Sigmoid colon (tissue), 6 donors: ENCODE measurements at regions not wholly inside any gene's neighbourhood (a gene's known extent, or its start where the extent isn't known, plus 50 kb on each side); places are given as distances from the start of the nearest gene placed in this dataset.
A peak's percentile ranks its signal among the peaks of the same experiment; 100 is the strongest.

Experiments
- DNase-seq: peaks from one replicate; pipeline ENCODE4 v3.0.0-alpha.2; 2019
- H3K27ac ChIP-seq, 4 donors: fragments of 200-600 bp; sonication (generic); one replicate each; pipeline ENCODE4 v1.5.1; 2016 to 2019; ENCODE audit warnings: mild to moderate bottlenecking in 1 of 4
- H3K27me3 ChIP-seq, 3 donors: fragments of 200-600 bp; sonication (generic); one replicate each; pipeline ENCODE4 v1.5.1; 2019; ENCODE audit warnings: mild to moderate bottlenecking in 1 of 3
- H3K36me3 ChIP-seq, 4 donors: fragments of 200-600 bp; sonication (generic); one replicate each; pipeline ENCODE4 v1.5.1; 2016 to 2019
- H3K4me1 ChIP-seq, 4 donors: fragments of 200-600 bp; sonication (generic); one replicate each; pipeline ENCODE4 v1.5.1; 2017 to 2019
- H3K4me3 ChIP-seq, 4 donors: fragments of 200-600 bp; sonication (generic); one replicate each; pipeline ENCODE4 v1.5.1; 2017 to 2019; ENCODE audit warnings: mild to moderate bottlenecking in 2 of 4, moderate library complexity in 1 of 4
- H3K9me3 ChIP-seq, 4 donors: fragments of 200-600 bp in 3 of 4; sonication (generic) in 3 of 4; one replicate each; pipeline versions ENCODE4 v1.5.1 to v1.6.1; 2013 to 2019
- EP300 ChIP-seq, 4 donors: sonication (generic); formaldehyde crosslinking; IDR thresholded peaks; one replicate each; pipeline ENCODE4 v1.6.1; 2017; ENCODE audit warnings: antibody characterized with exemption in 4 of 4
- POLR2A ChIP-seq, 2 donors: fragments of 450-650 bp; IDR thresholded peaks; one replicate each; pipeline ENCODE4 v1.6.1; 2016; ENCODE audit warnings: antibody characterized with exemption in 2 of 2, mild to moderate bottlenecking in 2 of 2, moderate library complexity in 2 of 2
- POLR2AphosphoS5 ChIP-seq, 4 donors: sonication (generic); formaldehyde crosslinking; IDR thresholded peaks; one replicate each; pipeline ENCODE4 v1.6.1; 2017; ENCODE audit warnings: antibody characterized with exemption in 4 of 4
- WGBS, 2 donors: extraction: QIAGEN DNeasy Blood & Tissue Kit; methylation state at CpG; one replicate each; pipeline ENCODE4 v1.1.7; 2013; 5-methylcytosine and 5-hydroxymethylcytosine counted together
- intact Hi-C: fragments of 100-400 bp; cut with DNase I; formaldehyde crosslinking; loops from one replicate; pipeline ENCODE4 v1.15.1; 2023
- TF ChIP-seq, protein P1 (sequence below), 4 experiments: fragments of 450-650 bp in 3 of 4; fragments of 200-600 bp in 1 of 4; IDR thresholded peaks; one replicate each; pipeline ENCODE4 v1.5.1; 2016 to 2019; ENCODE audit warnings: antibody characterized with exemption in 4 of 4, mild to moderate bottlenecking in 3 of 4, moderate library complexity in 2 of 4
- donor health status: healthy with polysubstance abuse.
- donor health status: healthy.

GRCh38 chr18:29154196-29154757 is 977.3 kb upstream of the CDH2 start:
- Histone ChIP-seq H3K36me3 (no peaks in the 10 kb centered on the region), H3K27me3 (no peaks in the 10 kb centered on the region), H3K4me1 (peaks cover 0 to 18% (median 15%) of the 10 kb centered on the region in 4 donors), H3K27ac (peak overlapping the region; percentile 3 to 68 (median 28)), H3K9me3 (no peaks in the 10 kb centered on the region), H3K4me3 (no peak overlapping the region)
- intact Hi-C loops, result no loop called here
- no peak for DNase-seq
- 82 to 85% methylated on average over 1 of the region's 1 CpG for WGBS, 2 donors
- TF ChIP-seq, protein P1, sequence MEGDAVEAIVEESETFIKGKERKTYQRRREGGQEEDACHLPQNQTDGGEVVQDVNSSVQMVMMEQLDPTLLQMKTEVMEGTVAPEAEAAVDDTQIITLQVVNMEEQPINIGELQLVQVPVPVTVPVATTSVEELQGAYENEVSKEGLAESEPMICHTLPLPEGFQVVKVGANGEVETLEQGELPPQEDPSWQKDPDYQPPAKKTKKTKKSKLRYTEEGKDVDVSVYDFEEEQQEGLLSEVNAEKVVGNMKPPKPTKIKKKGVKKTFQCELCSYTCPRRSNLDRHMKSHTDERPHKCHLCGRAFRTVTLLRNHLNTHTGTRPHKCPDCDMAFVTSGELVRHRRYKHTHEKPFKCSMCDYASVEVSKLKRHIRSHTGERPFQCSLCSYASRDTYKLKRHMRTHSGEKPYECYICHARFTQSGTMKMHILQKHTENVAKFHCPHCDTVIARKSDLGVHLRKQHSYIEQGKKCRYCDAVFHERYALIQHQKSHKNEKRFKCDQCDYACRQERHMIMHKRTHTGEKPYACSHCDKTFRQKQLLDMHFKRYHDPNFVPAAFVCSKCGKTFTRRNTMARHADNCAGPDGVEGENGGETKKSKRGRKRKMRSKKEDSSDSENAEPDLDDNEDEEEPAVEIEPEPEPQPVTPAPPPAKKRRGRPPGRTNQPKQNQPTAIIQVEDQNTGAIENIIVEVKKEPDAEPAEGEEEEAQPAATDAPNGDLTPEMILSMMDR (IDR thresholded peaks at IDR 0.05), result no peak
- TF ChIP-seq EP300 (IDR thresholded peaks at IDR 0.05) (no peak), POLR2A (IDR thresholded peaks at IDR 0.05) (no peak)

- DNase-seq, result no peak
- TF ChIP-seq, protein P1 (IDR thresholded peaks at IDR 0.05), result no peak
- no peak for TF ChIP-seq EP300 (IDR thresholded peaks at IDR 0.05)
- no peak for TF ChIP-seq POLR2A (IDR thresholded peaks at IDR 0.05)
- TF ChIP-seq POLR2AphosphoS5 (IDR thresholded peaks at IDR 0.05), result no peak
- H3K36me3 ChIP-seq, result no peaks in the 10 kb centered on the region
- WGBS, 2 donors, result 48 to 70% methylated on average over 7 of the region's 7 CpGs
- no peak overlapping the region for H3K27ac ChIP-seq
- H3K27me3 ChIP-seq, result no peaks in the 10 kb centered on the region
- H3K9me3 ChIP-seq, result no peaks in the 10 kb centered on the region
- intact Hi-C loops, result no loop called here
- H3K4me1 ChIP-seq, result peaks cover 0 to 18% (median 15%) of the 10 kb centered on the region in 4 donors
- no peak overlapping the region for H3K4me3 ChIP-seq
Observed at GRCh38 chr18:29153091-29153490, 976.2 kb upstream of the CDH2 start.

GRCh38 chr18:29147944-29148343 is 971.0 kb upstream of the CDH2 start:
- intact Hi-C loops, result no loop called here
- no peaks in the 10 kb centered on the region for H3K36me3 ChIP-seq
- TF ChIP-seq POLR2AphosphoS5 (IDR thresholded peaks at IDR 0.05), result no peak
- TF ChIP-seq, protein P1 (IDR thresholded peaks at IDR 0.05), result no peak
- no peak for TF ChIP-seq EP300 (IDR thresholded peaks at IDR 0.05)
- no peak for TF ChIP-seq POLR2A (IDR thresholded peaks at IDR 0.05)
- no peaks in the 10 kb centered on the region for H3K27me3 ChIP-seq
- peaks cover 0 to 3% (median 0%) of the 10 kb centered on the region in 4 donors for H3K4me1 ChIP-seq
- no peak overlapping the region for H3K4me3 ChIP-seq
- WGBS, 2 donors, result 18 to 37% methylated on average over 2 of the region's 2 CpGs
- H3K9me3 ChIP-seq, result no peaks in the 10 kb centered on the region
- DNase-seq, result no peak
- no peak overlapping the region for H3K27ac ChIP-seq

DNA sequence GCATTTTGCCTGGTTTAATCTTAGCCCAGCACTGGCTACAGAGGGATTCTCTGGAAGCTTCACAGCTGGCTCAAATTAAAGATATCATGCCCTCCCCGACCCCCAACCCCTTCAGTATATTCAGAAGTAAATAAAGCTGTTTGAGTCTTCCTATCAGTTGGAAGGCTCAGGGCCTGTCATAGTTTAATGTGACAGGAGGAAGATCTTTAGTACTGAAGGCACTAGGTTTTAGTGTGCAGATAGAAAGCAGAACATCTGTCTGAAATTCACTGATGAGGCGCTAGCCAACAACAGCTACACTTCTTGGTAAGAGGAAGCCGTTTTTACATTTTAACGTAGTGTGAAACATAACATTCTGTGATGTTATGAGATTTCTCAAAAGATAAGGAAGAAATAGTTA is 969.1 kb upstream of the CDH2 start:
- H3K4me3 ChIP-seq, result no peak overlapping the region
- H3K9me3 ChIP-seq, result no peaks in the 10 kb centered on the region
- DNase-seq, result no peak
- no peaks in the 10 kb centered on the region for H3K36me3 ChIP-seq
- no peaks in the 10 kb centered on the region for H3K27me3 ChIP-seq
- intact Hi-C loops, result no loop called here
- TF ChIP-seq, protein P1 (IDR thresholded peaks at IDR 0.05), result no peak
- no peak for TF ChIP-seq POLR2AphosphoS5 (IDR thresholded peaks at IDR 0.05)
- no peak for TF ChIP-seq EP300 (IDR thresholded peaks at IDR 0.05)
- no peak for TF ChIP-seq POLR2A (IDR thresholded peaks at IDR 0.05)
- H3K27ac ChIP-seq, result no peak overlapping the region
- peaks cover 0 to 3% (median 0%) of the 10 kb centered on the region in 4 donors for H3K4me1 ChIP-seq
- 36 to 55% methylated on average over 4 of the region's 4 CpGs for WGBS, 2 donors

- no peak overlapping the region for H3K27ac ChIP-seq
- 61 to 81% methylated on average over 2 of the region's 2 CpGs for WGBS, 2 donors
- H3K9me3 ChIP-seq, result no peaks in the 10 kb centered on the region
Observed at GRCh38 chr18:29140590-29140989, 963.7 kb upstream of the CDH2 start.

More at GRCh38 chr18:29140590-29140989, 963.7 kb upstream of the CDH2 start:
- no peaks in the 10 kb centered on the region for H3K27me3 ChIP-seq
- intact Hi-C loops, result no loop called here
- no peak for DNase-seq
- H3K36me3 ChIP-seq, result no peaks in the 10 kb centered on the region
- H3K4me3 ChIP-seq, result no peak overlapping the region
- no peak for TF ChIP-seq POLR2A (IDR thresholded peaks at IDR 0.05)
- no peak for TF ChIP-seq EP300 (IDR thresholded peaks at IDR 0.05)
- TF ChIP-seq, protein P1 (IDR thresholded peaks at IDR 0.05), result no peak
- TF ChIP-seq POLR2AphosphoS5 (IDR thresholded peaks at IDR 0.05), result no peak
- H3K4me1 ChIP-seq, result no peaks in the 10 kb centered on the region
